ENCODE measurements at regions not wholly inside any gene's neighbourhood (a gene's known extent, or its start where the extent isn't known, plus 50 kb on each side); places are given as distances from the start of the nearest gene placed in this dataset.

DNA sequence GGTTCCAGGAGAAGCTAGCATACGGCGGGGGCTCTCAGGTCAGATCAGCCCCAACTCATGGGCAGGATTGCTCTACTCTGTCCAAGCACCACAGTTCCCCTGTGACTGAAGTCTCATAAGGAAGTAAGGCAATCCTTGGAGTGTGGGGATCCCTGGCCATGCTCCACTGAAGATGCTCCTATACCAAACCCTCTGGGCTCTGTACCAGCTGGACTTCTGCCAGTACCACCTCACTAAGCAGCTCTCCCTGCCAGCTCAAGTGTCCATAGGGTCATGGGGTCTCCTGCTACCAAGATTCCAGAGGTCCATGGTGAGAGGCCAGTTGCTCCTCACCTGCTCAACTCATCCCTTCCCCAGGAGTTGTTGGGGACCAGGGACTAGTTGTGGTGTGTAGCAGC lies 355.7 kb upstream of the STEAP1 start (continued):
- TF ChIP-seq, protein P1, sequence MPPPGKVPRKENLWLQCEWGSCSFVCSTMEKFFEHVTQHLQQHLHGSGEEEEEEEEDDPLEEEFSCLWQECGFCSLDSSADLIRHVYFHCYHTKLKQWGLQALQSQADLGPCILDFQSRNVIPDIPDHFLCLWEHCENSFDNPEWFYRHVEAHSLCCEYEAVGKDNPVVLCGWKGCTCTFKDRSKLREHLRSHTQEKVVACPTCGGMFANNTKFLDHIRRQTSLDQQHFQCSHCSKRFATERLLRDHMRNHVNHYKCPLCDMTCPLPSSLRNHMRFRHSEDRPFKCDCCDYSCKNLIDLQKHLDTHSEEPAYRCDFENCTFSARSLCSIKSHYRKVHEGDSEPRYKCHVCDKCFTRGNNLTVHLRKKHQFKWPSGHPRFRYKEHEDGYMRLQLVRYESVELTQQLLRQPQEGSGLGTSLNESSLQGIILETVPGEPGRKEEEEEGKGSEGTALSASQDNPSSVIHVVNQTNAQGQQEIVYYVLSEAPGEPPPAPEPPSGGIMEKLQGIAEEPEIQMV (tag; conservative IDR thresholded peaks at IDR 0.05; ENCODE audit: low read depth) = no peak
- TF ChIP-seq JUN (IDR thresholded peaks at IDR 0.05; ENCODE audit: borderline replicate concordance, low read depth, low read length) (no peak), JUN (CRISPR knock-in tag; IDR thresholded peaks at IDR 0.05; ENCODE audit: borderline replicate concordance) (no peak), ZNF740 (CRISPR knock-in tag; IDR thresholded peaks at IDR 0.05) (no peak), ZNF740 (tag; IDR thresholded peaks at IDR 0.05) (no peak), POU5F1 (IDR thresholded peaks at IDR 0.05; ENCODE audit: borderline replicate concordance, low read depth, low read length, partially characterized antibody) (no peak), RBM34 (IDR thresholded peaks at IDR 0.05; ENCODE audit: borderline replicate concordance, insufficient read depth, low read length) (no peak), SIN3A (IDR thresholded peaks at IDR 0.05; ENCODE audit: borderline replicate concordance in 2 of 2, control insufficient read depth in 1 of 2, low read depth in 2 of 2, low read length in 2 of 2) (no peak), KDM2B (CRISPR knock-in tag; IDR thresholded peaks at IDR 0.05) (no peak), ILF3 (IDR thresholded peaks at IDR 0.05; ENCODE audit: borderline replicate concordance) (no peak)
- TF ChIP-seq, protein P2, sequence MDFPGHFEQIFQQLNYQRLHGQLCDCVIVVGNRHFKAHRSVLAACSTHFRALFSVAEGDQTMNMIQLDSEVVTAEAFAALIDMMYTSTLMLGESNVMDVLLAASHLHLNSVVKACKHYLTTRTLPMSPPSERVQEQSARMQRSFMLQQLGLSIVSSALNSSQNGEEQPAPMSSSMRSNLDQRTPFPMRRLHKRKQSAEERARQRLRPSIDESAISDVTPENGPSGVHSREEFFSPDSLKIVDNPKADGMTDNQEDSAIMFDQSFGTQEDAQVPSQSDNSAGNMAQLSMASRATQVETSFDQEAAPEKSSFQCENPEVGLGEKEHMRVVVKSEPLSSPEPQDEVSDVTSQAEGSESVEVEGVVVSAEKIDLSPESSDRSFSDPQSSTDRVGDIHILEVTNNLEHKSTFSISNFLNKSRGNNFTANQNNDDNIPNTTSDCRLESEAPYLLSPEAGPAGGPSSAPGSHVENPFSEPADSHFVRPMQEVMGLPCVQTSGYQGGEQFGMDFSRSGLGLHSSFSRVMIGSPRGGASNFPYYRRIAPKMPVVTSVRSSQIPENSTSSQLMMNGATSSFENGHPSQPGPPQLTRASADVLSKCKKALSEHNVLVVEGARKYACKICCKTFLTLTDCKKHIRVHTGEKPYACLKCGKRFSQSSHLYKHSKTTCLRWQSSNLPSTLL (IDR thresholded peaks at IDR 0.05) = no peak
- TF ChIP-seq, protein P3, sequence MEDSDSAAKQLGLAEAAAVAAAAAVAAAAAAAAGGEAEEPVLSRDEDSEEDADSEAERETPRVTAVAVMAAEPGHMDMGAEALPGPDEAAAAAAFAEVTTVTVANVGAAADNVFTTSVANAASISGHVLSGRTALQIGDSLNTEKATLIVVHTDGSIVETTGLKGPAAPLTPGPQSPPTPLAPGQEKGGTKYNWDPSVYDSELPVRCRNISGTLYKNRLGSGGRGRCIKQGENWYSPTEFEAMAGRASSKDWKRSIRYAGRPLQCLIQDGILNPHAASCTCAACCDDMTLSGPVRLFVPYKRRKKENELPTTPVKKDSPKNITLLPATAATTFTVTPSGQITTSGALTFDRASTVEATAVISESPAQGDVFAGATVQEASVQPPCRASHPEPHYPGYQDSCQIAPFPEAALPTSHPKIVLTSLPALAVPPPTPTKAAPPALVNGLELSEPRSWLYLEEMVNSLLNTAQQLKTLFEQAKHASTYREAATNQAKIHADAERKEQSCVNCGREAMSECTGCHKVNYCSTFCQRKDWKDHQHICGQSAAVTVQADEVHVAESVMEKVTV (CRISPR knock-in tag; IDR thresholded peaks at IDR 0.05) = no peak

Data from K562 (cell line).